ENCODE measurements at regions not wholly inside any gene's neighbourhood (a gene's known extent, or its start where the extent isn't known, plus 50 kb on each side); places are given as distances from the start of the nearest gene placed in this dataset.
"Not testable (repeated sequence)": the region's sequence is repeated elsewhere in the genome, so short reads cannot be mapped to it uniquely, and the experiment has no call there.

GRCh38 chr19:31444931-31445330 is 95.7 kb upstream of the TSHZ3 start:
- DNase-seq (ENCODE audit: low read depth in 3 of 3, low spot score in 2 of 3) = peak in 2 of 3 donors; percentile 19 to 25

DNA sequence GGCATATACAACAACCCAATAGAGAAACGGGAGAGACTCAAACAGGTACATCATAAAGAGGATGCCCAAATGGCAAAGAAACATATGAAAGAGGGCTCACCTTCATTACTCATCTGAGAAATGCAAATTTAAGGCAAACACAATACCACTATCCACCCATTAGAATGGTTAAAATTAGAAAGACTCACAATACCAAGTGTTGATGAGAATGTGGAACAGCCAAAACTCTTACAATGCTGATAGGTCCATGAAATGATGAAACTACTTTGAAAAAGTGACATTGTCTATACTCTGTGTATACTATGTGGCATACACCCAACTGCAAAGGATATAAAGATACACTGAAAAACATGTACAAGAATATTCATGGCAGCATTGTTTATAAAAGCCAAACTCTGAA is 96.2 kb upstream of the TSHZ3 start:
- no peak for DNase-seq (ENCODE audit: low read depth in 3 of 3, low spot score in 2 of 3)

DNA sequence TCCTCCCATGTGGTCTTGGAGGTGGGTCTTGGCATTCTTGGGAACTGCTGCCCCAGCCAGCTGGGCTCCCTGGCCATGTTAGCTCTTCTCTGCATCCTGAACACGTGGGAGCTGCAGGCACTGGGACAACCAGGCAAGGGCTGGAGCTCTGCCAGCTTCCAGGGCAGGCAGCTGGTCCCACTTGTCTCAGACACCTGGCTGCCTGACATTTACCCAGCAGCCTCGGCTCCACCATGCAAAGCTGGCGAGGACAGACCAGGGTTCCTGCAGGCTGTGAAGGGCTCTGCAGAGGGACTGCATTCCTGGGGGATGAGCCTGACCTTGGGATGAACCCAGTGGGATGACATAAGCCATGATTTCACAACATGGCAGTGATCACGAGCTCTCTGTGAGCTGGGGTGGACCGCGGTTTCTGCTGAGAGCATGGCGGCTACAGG is 99.0 kb upstream of the TSHZ3 start:
- DNase-seq (ENCODE audit: low read depth in 3 of 3, low spot score in 2 of 3) = no peak

DNA sequence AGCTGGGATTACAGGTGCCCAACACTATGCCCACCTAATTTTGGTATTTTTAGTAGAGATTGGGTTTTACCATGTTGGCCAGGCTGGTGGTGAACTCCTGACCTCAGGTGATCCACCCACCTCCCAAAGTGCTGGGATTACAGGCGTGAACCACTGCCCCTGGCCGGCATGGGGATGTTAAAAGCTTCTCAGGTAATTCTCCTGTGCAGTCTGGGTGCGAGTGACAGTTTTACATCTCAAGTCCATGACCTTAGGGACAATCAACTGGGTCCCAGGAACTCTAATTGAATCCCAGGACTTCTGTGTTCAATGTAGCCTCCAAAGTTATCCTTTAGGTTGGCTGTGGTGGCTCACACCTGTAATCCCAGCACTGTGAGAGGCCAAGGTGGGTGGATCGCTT is 100.1 kb upstream of the TSHZ3 start:
- DNase-seq (ENCODE audit: low read depth in 3 of 3, low spot score in 2 of 3) = no peak

DNA sequence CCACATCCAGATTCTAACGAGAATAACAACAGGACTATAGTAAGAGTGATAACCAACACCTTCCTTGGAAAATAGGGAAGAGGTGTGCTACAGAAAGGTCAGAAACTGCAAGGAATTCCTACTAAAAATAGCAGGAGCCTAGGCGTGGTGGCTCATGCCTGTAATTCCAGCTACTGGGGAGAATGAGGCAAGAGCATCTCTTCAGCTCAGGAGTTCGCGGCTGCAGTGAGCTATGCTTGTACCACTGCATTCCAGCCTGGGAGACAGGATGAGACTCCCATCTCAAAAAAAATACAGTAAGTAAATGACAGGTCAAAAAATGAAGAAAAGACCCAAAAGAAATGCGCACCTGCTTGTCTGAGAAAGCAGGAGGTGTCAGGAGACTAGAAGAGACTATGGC is 101.5 kb upstream of the TSHZ3 start:
- no peak for DNase-seq (ENCODE audit: low read depth in 3 of 3, low spot score in 2 of 3)

- no peak for DNase-seq (ENCODE audit: low read depth in 3 of 3, low spot score in 2 of 3)
Measured at GRCh38 chr19:31451686-31452330, 102.6 kb upstream of the TSHZ3 start.

DNA sequence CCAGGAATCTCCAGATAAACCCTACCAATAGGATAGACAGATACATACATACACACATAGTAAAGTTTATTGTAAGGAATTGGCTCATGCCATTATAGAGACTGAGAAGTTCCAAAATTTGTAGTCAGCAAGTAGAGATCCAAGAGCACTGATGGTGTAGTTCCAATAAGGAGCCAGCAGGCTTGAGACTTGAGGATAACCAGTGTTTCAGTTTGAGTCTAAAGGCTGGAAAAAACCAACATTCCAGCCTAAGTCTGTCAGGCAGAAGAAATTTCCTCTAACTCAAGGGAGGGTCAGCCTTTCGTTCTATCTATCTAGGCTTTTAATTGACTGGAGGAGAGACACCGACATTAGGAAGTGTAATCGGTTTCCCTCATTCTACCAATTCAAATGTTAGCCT is 110.2 kb upstream of the TSHZ3 start:
- no peak for DNase-seq (ENCODE audit: low read depth in 3 of 3, low spot score in 2 of 3)

DNA sequence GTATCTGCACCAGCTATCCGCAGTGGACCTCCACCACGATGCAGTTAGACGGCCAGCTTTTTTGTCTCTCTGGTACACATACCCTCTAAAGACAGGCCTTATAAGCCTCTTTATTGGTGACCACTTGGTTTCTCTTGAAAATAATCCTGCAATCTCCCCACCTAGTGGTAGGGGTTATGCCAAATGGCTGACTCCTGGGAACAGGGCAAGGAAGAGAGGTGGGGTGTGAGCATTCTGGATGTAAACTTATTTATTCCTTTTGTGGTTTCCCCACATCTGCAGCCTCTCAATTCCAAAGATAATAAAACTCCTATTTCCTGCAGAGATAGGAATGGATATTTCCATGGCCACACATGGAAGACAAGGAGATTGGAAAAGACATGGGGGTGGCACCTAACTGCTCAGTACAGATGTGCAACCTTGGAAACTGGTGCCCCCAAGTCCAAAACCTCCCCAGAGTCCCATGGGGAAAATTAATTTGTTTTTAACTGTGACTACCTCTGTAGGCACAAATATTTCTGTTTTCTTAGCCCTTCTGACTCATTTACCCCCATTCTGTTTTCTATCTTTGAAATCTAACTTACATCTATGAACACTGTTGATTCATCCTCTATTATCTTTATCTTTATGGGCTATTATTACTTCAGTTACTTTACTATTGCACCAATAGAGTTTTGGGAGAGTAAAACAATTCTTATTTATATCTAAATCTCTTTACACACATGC is 112.7 kb upstream of the TSHZ3 start:
- no peak for DNase-seq (ENCODE audit: low read depth in 3 of 3, low spot score in 2 of 3)

DNA sequence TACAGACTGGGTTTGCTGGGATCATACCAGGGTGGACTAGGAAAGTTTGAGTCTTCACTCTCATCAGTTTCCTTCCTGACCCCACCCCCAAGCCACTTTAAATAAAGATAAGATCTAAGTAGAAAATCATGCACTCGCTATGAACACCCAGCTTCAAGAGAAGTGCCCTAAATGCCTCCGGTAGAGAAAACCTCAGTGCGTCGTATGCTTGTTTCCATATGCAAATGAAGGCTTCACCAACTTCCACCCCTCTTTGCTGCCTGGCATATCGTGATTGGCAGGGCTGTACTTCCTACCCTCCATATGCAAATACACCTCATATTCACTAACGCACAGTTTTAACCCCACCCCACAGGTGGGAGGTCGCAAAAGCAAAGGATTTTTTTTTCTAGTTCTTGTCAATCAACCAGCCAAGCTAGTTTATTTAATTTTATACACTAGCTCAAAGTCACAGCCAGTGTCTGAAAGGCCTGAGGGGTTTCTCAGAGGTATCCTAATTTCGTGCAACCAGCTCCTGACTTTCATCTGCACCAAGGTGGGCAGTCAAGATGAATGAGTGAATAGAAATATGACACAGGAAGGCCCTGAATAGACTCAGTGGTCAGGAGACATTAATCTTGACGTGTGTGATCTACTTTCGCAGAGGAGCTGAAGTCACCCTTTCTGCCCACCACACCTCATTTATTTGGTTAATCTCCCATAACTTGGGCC is 121.1 kb upstream of the TSHZ3 start:
- DNase-seq (ENCODE audit: low read depth in 3 of 3, low spot score in 2 of 3) = no peak

DNA sequence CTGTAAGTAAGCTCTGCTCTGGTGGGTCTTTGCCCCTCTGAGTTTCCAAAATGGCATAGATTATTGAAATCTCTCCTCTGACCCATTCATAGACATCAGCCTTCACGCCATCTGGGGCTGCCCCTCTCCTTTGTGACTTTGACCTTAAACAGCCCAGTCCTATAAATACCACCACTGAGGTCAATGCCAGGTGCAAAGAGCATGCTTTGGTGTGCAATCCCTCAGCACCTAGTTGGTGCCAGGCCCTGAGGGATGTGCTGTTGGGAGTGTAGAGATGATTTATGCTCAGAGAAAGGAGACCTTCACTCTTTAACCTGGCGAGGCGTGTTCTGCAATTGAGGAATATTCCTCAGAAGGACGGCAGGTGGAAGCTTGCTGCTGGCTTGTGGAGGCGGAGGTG is 121.7 kb upstream of the TSHZ3 start:
- no peak for DNase-seq (ENCODE audit: low read depth in 3 of 3, low spot score in 2 of 3)

- no peak for DNase-seq (ENCODE audit: low read depth in 3 of 3, low spot score in 2 of 3)
Measured at GRCh38 chr19:31478241-31478640, 129.0 kb upstream of the TSHZ3 start.

GRCh38 chr19:31483226-31483857 is 134.1 kb upstream of the TSHZ3 start:
- no peak for DNase-seq (ENCODE audit: low read depth in 3 of 3, low spot score in 2 of 3)

GRCh38 chr19:31484858-31485410 is 135.7 kb upstream of the TSHZ3 start:
- not testable (repeated sequence) for DNase-seq (ENCODE audit: low read depth in 3 of 3, low spot score in 2 of 3)

DNA sequence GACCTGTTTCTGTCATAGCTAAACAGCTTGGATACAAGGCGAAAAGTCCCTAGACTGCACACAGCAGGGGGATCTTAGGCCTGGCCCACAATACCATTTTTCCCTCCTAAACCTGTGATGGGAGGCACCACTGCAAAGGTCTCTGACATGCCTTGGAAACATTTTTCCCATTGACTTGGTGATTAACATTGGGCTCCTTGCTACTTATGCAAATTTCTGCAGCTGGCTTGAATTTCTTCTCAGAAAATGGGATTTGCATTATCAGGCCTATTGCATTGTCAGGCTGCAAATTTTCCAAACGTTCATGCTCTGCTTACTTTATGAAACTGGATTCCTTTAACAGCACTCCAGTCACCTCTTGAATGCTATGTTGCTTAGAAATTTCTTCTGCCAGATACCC is 136.2 kb upstream of the TSHZ3 start:
- no peak for DNase-seq (ENCODE audit: low read depth in 3 of 3, low spot score in 2 of 3)

DNA sequence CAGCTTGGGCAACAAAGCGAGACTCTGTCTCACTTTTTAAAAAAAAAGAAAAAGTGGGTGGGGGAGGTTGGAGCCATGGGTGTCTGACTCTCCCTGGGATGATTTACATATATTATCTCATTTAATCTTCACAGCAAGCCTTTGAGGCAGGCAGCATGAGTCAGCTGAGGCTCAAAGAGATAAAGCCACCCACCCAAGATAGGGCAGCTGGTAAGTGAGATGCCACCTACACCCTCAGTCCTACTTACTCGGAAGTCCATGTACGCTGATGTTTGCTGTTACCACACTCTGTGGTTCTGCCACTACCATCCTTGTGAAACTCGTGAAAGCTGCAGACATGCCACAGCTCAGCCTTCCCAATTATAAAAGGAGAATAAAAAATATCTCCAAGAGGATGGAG is 142.0 kb upstream of the TSHZ3 start:
- DNase-seq (ENCODE audit: low read depth in 3 of 3, low spot score in 2 of 3) = no peak

DNA sequence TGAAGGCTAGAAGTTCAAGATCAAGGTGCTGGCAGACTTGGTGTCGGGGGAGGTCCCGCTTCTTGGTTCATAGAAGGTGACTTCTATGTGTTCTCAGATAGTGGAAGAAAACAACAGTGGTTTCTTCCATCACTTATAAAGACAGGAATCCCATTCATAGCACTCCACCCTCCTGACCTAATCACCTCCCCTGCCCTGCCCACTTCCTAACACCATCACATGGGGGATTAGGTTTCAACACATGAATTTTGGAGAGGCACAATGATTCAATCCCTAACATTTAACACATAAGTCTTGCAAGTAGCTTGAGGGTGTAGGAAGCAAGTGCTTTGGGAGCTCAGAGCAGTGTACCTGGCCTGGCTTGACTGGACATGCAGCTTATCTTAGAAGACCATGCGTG is 142.8 kb upstream of the TSHZ3 start:
- no peak for DNase-seq (ENCODE audit: low read depth in 3 of 3, low spot score in 2 of 3)

- no peak for DNase-seq (ENCODE audit: low read depth in 3 of 3, low spot score in 2 of 3)
Measured at GRCh38 chr19:31496076-31496475, 146.8 kb upstream of the TSHZ3 start.

GRCh38 chr19:31497709-31498108 is 148.5 kb upstream of the TSHZ3 start:
- no peak for DNase-seq (ENCODE audit: low read depth in 3 of 3, low spot score in 2 of 3)

- no peak for DNase-seq (ENCODE audit: low read depth in 3 of 3, low spot score in 2 of 3)
Measured at GRCh38 chr19:31498781-31499180, 149.5 kb upstream of the TSHZ3 start.

DNA sequence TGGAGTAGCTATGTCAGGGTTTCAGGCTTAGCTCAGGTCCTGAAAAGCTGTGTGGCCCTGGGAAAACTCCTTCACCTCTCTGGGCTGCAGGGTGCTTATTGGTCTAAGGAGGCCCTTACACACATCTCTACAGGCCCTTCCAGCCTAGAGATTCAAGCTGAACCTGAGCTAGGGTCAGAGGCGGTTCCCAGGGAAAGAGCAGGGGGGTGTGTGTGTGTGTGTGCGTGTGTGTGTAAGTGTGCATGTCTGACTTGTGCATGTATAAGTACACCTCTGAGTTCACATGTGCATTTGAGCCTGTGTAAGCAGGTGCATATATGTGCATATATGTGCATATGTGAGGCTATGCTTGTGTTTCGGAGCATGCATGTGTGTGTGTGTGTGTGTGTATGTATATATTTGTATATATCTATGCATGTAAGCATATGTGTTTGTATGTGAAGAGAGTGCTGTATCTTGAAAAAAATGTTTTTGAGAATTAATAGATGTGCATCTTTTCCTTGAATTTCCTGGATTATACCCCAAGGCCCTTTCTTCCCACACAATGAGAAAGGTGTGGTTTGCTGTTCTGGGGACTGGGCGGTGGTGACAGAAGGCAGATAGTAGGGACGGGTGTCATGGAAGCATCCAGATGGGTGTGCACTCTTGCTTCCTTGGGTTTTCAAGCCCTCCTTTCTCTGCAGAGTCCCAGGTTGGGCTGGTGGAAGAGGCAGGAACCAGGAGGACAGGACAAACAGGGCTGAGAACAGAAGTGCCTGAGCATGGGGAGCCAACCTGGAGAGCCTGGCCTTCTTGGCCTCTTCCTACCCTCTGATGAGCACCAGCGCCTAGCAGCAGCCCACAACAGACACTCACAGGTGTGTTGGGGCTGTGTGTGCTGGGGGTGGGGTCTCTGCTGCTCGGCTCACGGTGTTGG is 150.3 kb upstream of the TSHZ3 start:
- no peak for DNase-seq (ENCODE audit: low read depth in 3 of 3, low spot score in 2 of 3)
